AG09309 (cell line): ENCODE measurements at regions not wholly inside any gene's neighbourhood (a gene's known extent, or its start where the extent isn't known, plus 50 kb on each side); places are given as distances from the start of the nearest gene placed in this dataset.

Source experiments
- DNase-seq: peaks from one replicate; pipeline ENCODE4 v3.0.0-alpha.2; 2010; ENCODE audit warnings: low read depth
- H3K4me3 ChIP-seq: 2 replicates; pipeline ENCODE4 v1.5.1; 2011; ENCODE audit warnings: mild to moderate bottlenecking, low read depth, low read length, moderate library complexity; ENCODE audit not compliant: control insufficient read depth
- CTCF ChIP-seq: IDR thresholded peaks from 2 replicates; pipeline ENCODE4 v1.5.1; 2011; ENCODE audit warnings: mild to moderate bottlenecking, low read depth, low read length, inconsistent platforms; ENCODE audit not compliant: insufficient read depth, control insufficient read depth; ENCODE audit errors: missing control alignments

GRCh38 chr18:22868831-22869230 is 64.3 kb upstream of the RBBP8 start:
- H3K4me3 ChIP-seq = no peak overlapping the region
- no peak for DNase-seq
- TF ChIP-seq CTCF = no peak

GRCh38 chr18:22871809-22872525 is 61.2 kb upstream of the RBBP8 start:
- no peak overlapping the region for H3K4me3 ChIP-seq
- TF ChIP-seq CTCF = no peak
- no peak for DNase-seq

DNA sequence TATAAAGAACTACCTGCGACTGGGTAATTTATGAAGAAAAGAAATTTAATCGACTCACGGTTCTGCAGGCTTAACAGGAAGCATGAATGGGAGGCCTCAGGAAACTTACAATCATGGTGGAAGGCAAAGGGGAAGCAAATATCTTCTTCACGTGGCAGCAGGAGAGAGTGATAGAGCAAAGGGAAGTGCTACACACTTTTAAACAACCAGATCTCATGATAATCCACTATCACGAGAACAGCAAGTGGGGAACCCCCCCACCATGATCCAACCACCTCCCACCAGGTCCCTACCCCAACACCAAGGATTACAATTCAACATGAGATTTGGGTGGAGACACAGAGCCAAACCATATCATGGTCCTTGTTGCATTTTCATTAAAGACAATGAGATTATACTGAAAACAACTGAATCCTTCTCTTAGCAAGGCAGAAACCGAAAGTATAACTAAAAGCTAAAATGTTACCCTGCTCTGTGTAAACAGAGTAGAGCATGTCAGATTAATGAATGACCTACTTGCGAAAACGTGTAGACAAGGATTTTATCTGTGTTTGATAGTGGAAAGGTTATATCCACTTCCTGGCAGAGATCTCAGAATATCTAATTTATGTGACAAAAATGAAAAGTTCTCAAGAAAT is 60.1 kb upstream of the RBBP8 start:
- no peak for TF ChIP-seq CTCF
- DNase-seq = no peak
- no peak overlapping the region for H3K4me3 ChIP-seq

GRCh38 chr18:22879293-22879692 is 53.8 kb upstream of the RBBP8 start:
- no peak for TF ChIP-seq CTCF
- no peak for DNase-seq
- no peak overlapping the region for H3K4me3 ChIP-seq

- TF ChIP-seq CTCF = no peak
- no peak for DNase-seq
- no peak overlapping the region for H3K4me3 ChIP-seq
These were observed 51.0 kb upstream of the RBBP8 start for GRCh38 chr18:22882084-22882483.

DNA sequence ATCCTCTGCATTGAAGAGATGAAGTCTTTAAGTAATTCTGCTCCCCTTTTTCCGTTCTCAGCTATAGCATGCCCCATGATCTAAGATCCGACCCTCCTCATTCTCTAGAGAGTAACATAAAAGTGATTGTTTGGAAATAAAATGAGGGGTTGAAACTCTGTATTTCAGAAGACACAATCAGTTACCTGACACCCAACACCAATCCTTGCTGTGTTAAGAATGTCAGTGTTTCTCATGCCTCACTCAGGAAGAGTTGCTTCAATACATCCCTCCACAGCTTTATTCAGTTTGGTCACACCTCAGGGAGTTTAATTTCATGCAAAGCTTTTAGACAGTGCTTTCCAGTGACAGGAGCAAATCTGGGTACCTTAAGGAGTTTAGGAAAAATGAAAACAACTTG is 49.9 kb upstream of the RBBP8 start:
- no peak overlapping the region for H3K4me3 ChIP-seq
- no peak for TF ChIP-seq CTCF
- no peak for DNase-seq
